IPS DF 19.7 (cell line): ENCODE measurements at regions not wholly inside any gene's neighbourhood (a gene's known extent, or its start where the extent isn't known, plus 50 kb on each side); places are given as distances from the start of the nearest gene placed in this dataset.
A peak's percentile ranks its signal among the peaks of the same experiment; 100 is the strongest.

Source experiments
- DNase-seq: peaks from one replicate; pipeline ENCODE4 v3.0.0-alpha.2; 2013; ENCODE audit warnings: low read depth, low spot score

DNA sequence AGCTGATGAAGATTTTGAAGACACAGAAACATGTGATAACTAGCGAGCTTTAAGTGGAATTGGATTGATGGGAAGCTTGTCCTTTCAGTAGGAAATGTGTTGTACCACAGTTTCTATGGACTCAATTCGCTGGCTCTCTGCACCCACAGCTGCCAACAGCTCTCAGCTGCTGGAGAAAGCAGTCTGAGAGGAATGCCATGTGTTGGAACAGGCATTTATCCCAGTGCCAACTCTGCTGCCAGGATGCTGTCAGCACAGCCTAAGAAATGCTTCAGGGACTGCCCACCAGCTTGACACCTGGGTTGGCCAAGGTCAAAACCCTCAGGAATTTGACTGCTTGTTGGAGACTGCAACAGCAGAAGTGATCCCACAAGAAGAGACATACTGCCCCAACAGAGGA lies 193.0 kb upstream of the THSD7B start:
- DNase-seq: no peak

DNA sequence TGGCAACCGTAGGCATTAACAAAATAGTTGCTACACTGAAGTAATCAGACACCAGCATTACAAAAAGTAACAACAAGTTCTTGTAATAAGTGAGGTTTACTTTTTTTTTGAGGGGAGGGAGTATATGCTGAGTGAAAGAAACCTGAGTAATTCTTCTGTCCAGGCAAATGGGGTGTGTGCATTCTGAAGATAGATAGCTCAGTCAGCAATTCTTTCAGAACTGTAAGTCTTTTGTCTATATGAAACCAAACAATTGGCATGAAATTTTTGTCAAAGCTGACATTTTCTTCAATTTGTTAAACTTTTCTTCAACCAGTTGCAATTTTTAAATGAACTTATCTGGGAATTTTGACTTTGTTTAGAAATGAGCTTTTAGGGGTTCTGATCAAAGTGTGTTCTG lies 208.1 kb upstream of the THSD7B start:
- no peak for DNase-seq

DNA sequence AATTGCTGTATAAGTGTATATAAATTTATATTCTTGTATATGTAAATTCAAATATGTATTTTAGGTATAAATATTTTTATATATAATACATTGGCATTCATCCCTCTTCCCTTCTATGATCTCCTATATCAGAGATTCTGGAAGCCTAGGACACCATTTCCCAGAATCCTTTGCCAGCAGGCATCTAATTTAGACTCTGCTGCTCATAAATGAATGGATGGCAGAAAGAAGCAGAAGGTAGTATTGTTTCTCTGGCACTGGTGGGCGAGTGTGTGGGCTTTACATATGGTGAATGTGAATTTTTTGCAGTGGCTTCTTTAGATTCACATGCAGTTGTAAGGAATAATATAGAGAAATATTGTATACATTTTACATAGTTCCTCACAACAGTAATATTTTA lies 215.2 kb upstream of the THSD7B start:
- DNase-seq: no peak

DNA sequence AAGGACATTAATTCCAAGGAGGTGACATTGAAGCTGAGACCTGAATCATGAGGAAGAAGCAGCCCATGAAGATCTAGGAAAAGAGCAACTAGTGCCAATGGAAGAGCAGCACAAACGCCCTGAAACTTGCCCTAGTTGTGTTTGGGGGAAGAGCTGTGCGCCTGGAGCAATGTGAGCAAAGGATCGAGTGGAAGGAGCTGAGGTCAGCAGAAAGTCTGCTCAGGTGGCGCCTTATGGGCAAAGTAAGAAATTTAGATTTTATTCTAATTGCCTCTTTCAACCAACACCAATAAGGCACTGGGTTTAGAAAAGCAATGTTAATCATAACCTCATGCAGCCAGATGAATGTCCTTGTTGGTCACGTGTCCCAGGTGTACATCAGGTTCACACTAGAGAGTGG lies 226.0 kb upstream of the THSD7B start:
- no peak for DNase-seq

DNA sequence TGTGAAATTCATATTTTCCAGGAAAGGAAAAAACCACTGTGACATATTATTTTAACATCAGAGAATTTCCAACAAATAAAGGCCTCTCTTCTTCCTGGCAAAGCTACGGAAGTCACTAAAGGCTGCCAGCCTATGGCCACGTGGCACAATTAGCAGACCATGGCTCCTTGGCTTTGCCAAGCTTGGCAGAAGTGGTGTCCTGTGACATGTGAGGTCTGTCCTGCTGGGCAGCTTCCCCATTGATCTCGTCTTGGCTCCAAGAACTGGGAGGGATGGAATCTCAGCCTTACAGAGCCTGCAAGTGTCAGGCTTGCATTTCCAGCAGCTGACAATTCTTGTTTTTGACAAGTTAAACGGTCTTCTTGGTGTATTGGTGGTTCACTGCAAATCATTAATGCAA lies 226.9 kb upstream of the THSD7B start:
- DNase-seq: no peak

DNA sequence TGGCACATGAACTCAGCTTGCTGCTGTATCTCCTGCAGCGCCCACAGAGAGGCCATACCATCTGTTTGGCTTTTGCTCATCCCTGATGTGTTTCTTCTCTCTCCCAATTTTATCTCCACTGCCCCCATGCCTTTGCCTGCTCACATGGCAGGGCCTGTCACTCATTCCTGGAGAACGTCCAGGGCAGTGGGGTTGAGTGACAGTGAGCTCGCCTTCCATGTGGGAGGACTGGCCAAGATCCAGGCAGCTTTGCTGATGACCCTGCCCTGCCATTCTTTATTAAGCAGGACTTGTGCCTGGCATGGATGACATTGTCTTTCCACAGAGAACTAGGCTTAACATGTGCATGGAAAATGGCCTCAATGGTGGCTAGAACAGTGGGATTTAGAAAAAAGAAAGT lies 230.5 kb upstream of the THSD7B start:
- DNase-seq: no peak

DNA sequence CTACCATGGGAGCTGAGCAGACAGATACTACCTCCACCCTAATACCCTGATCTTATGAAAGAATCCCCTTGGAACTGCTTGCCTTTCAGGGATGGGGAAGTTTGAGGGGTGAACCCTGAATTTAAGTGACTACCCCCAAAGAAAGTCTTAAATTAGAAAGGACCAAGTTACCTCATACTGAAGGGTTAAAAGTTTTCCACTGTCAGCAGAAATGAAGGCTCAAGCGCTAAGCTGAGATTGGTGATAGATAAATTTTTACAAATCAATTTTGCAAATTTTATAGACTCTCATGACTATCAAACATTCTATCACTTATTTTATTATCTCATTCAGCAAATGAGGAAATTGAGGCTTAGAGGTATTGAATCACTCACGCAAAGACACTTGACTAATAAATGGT lies 233.2 kb upstream of the THSD7B start:
- no peak for DNase-seq

DNA sequence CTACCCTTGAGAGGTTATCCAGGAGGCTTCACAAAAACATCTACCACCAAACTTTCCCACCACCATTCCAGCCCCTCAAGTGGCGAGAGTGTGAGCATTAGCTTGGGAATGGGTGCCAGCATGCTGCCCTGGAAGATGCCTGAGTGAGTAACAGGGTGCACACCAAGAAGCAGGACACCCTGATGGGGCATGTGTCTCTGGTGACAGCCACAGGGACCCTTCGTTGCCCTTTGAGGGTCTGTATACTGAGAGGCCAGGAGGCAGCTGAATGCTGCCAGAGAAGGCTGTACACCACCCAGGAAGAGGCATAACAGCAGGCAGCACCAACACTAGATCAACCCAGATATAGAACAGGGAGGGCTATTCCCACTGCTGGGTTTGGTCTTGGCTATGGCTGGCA lies 233.6 kb upstream of the THSD7B start:
- no peak for DNase-seq

DNA sequence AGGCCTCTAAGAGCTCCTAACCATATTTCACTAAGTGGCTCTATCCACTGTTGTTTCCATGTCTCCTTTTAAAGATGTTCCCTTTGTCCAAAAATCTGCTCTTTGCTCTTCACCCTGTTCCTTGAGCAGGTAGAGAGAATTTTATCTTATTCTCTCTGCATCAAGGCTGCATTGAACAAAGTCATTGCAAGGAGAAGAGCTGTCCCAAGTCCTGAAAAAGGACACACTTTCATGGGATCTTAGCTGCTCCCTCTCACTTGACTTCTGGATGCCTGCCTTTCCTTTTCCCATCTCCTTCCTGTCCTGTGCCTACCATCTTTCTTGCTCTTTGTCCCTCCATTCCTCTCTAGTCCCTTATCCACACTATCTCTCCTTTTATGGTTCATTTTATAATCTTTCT lies 235.2 kb upstream of the THSD7B start:
- no peak for DNase-seq

DNA sequence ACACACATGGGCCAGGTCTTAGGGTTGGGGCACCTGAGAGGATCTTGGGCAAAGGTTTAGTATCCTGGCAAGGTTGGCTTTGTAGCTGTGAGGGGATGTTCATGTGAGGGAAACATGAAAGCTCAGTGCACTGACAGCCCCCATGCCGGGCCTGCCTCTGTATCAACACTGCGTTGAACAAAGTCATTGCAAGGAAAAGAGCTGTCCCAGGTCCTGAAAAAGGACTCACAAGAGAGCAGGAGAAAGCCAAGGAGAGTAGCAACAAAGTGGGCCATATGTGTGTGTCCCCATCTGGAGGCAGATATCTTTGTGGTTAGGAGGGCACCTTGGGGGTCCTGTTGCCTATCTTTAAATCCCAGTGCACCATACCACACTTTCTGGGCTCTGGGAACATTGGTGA lies 237.8 kb upstream of the THSD7B start:
- DNase-seq: peak; percentile 28

DNA sequence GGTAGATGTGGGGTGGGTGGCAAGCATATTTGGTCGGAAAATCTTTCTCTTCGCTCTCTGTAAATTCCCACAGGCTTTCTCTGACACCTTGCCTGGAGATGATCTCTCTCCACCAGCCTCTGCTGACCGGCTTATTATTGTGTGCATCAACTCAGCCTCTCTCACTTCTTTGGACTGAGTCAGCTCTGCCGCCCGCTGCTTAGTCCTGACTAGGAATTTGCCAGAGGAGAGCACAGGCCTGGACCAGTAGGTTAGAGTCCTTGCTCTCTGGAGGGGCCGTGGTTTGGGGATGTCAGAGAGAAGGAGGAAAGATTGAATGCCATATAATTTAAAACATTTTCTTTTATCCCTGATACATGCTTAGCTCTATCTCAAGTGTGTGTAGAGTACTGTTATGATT lies 242.6 kb upstream of the THSD7B start:
- no peak for DNase-seq

DNA sequence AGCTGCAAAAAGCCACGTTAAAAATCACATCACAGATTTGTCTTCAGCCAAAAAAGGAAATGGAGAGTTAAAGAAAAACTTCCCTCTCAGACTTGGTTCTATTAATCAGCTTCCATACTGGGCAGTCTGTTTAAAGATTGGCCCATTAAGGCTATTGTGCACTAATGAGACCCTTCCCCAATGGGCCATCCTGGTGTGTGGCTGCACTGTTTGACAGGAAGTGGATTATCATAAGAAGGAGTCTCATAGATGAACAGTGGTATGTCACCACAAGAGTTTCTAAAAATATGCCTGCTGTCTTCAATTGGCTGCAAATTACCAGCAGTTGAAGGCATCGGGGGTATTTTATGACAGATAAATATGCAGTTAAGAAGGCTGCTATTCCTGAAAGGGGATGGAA lies 247.6 kb upstream of the THSD7B start:
- no peak for DNase-seq

DNA sequence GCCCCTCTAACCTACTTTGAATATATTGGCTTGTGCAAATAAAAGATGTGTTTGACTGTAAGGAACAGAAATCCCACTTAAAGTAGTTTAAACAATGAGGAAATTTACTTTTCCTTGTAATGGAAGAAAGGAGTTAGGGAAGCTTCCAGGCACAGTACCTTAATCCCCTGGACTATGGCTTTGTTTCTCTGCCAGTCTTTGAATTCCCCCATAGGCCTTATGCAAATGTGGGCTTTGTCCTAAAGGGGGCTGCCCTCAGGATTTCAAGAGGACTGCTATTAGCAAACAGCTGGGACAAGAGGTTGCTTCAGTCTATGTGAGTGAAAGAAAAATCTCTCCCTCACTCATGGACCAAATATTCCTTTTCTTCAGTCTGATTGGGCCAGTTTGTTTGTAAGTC lies 255.1 kb upstream of the THSD7B start:
- peak; percentile 52 for DNase-seq

DNA sequence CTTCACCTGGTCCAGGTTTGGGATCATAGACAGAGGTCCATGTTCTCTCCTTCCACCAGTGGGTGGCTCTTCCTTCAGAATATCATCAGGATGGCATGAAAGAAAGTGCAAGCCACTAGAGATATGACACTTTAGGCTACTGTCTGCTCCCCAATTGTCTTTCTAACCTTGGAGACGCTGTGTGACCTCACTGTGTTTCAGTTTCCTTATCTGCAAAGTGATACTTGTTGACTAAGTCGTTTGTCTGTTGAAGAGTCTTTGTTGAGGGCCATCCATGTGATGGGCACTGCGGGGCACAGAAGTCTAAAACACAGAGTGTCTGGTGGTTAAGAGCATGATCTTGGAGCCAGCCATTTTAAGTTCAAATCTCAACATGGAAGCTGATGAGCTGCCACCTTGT lies 259.9 kb upstream of the THSD7B start:
- no peak for DNase-seq

DNA sequence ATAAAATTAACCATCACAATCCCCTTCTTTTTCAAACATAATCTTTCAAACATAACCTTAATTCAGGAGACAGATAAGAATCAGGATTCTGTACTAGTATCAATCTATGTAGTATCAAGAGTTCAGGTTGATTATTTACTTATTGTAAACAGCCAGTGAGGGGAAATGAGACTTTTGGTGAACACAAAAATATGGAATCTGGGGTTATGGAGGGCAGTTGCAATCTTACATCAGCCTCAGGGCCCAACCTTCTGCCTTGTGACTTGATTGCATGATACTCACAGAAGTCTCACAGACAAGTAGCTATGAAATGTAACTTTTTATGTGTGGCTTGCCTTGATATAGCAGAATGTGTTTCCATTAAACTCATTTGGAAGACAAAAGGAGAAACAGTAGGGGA lies 262.7 kb upstream of the THSD7B start:
- DNase-seq: no peak

DNA sequence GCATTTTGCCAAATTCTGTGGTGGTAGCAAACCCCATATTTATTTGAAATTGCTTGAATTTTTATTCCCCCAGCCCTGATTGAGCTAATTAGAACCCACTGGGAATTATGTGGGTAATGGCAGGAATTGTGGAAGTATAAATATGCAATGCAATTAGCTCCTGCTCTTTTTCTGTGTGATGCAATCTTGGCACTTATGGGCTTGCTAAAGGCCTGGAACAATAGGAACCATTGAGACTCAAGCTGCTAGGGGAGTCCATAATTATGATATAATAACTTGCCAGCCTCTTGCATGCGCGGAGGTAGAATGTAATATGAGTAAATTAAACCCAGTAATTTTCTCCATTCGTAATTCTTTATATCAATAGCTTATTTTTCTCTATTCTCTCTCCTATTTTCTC lies 267.6 kb upstream of the THSD7B start:
- DNase-seq: no peak

DNA sequence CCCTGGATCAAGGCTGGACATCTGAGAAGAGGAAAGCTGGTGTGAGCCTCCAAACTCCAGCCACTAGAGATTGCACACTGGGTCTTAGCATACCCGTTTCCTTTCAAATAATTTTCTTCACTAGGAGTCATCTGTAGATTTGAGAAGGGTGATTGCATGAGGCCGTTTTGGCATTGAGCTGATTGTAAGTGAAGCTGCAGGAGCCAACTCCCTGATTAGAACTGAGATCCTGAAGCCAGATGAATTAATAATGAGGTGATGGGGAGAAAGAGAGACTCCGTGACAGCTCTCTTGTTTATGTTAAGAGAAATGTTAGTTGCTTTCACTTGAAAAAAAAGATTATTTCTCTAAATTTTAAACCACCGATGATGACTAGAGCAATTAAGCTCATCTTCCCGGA lies 268.4 kb upstream of the THSD7B start:
- DNase-seq: no peak

DNA sequence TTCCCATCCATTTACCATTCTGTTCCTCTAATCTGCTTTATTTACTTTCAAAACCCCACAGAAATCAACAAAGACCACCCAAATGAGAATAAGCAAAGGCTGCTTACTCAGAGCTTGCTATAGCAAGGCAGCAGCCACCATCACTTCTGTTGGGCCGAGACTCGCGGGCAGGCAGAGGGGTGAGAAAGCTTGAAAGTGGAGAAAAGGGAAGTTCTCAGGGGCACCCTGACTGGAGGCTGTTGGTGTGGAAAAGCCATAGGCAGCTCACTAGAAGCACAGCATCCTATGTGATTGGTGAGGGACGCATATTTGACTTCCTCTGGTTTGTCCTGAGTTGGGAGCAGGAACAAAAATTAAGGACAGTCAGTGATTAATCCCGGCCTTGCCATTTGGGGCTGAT lies 269.7 kb upstream of the THSD7B start:
- no peak for DNase-seq

DNA sequence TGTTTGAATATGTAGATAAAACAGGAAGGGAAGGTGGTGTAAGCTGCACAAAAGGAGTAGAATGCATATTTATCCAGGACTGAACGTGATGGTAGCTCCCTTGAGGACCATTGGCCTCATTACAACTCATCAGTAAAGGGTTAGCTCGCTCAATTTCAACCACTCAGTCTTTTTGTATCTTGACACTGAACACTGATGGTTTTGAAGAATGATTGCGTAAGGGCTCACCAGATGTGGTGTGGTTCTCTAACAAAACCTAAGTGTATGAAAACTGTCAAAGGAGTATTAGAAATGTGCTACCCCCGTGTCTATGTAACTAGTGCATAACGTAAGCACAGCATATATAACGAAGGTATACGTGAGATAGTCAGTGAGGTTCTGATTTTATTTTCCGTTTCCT lies 272.4 kb upstream of the THSD7B start:
- no peak for DNase-seq

DNA sequence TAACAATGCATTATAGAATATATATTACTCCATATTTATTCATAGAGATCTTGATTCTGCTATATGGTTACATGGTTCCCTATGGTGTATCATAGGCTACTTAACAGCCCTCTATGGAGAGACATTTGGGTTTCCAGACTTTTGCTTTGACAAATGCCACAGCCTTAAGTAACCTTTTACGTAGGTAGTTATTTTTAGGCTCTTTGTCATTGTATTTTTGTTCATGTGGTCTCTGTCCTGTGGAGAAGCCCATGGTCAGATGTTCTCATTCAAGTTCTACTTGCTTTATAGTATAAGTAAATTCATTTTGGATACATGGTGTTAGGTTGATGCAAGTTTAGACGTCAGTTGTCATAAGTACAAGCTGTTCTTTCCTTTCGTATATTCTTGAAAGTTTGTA lies 275.2 kb upstream of the THSD7B start:
- no peak for DNase-seq

DNA sequence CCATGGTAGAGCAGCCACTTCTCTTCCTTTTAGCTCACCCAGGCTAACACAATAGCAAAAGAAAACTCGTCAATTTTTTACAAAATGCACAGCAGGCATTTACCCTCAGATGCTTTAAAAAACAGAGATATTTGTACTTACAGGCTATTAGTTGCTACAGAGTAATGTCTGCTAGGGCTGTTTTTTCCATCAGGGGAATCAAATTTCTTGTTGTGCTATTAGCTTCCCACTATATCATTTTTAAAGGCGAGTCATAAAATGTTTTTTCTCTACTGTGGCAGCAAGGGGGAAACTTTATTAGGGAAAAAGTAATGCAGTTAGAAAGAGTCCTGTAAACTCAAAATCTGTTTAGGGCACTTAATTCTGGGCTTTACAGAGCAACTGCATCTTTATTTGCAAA lies 277.9 kb upstream of the THSD7B start:
- DNase-seq: no peak

DNA sequence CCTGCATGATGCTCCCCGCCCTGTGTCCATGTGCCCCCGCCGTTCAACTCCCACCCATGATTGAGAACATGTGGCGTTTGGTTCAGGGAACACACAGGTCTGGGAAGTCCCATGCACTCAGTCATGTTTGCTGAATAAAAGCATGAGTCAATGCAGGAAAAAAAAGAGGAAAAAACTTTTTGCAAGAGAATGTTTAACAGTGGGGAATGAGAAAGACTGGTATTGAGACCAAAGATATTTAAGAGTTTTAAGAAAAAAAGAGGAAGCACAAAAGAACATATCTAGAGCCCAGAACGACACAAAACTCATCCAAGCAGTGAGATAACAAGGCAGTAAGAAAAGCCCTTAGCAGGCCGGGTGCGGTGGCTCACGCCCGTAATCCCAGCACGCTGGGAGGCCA lies 279.2 kb upstream of the THSD7B start:
- DNase-seq: no peak

DNA sequence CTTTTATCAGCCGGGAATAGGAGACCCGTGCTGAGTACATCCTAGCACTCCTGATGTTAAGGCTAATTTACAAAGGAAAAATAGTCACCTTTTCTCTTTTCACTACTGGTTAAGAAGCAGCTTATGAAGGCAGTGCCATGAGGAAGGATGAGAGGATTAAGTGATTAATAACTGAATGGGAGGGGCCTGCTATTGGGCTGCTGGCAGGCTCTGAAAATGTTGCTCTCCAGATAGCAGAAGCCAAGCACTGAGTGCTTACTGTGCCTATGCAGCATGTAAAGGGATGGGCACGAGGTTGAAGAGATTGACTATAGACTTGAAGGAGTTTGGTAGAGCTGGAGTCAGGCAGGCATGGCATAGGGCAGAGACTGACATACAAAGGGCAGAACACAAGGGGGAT lies 282.4 kb upstream of the THSD7B start:
- no peak for DNase-seq

DNA sequence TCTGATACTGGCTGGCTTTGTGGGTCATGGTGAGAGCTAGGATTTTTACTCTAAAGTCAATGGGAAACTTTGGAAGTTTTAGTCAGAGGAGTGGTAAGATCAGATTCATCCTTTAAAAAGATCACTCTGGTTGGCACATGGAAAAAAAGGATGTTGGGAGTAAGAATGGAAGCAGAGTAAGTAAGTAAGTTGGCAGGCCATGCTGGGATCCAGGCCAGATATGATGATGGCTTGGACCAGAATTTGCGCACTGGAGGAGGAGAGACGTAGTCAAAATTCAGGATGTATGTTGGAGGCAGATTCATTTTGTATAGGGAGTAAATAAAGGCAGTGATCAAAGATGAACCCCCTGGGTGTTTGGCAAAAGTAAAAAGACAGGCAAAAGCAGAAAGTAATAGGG lies 283.3 kb upstream of the THSD7B start:
- no peak for DNase-seq

DNA sequence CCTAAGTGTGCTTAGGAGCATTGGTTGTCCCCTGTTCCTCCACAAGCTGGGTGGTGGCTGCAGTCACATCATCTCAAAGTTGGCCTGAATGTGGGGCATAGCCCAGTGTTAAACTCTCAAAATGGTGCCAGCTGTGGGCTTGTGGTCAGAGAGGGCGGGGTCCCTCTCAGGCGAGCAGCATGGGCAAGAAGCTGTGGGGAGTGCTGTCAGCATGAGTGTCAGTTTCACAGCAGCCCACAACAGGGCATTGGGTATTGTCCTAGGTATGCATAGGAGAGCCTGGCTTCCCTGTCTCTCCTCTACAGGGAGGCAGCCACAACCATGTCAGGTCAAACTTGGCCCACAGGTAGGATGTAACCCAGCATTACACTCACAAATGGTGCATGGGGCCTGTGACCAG lies 285.6 kb upstream of the THSD7B start:
- no peak for DNase-seq
